Upper lobe of right lung (tissue), 1 donor: ENCODE measurements at regions not wholly inside any gene's neighbourhood (a gene's known extent, or its start where the extent isn't known, plus 50 kb on each side); places are given as distances from the start of the nearest gene placed in this dataset.

Experiments used
- ATAC-seq: fragments of 200-7000 bp; cut with Tn5 transposase; one replicate; pipeline ENCODE4 v1.9.1; 2020; ENCODE audit warnings: mild to moderate bottlenecking, moderate library complexity
- DNase-seq: peaks from one replicate; pipeline ENCODE4 v3.0.0-alpha.2; 2020
- H3K27ac ChIP-seq: fragments of 200-600 bp; one replicate; pipeline ENCODE4 v1.8.0; 2022
- H3K27me3 ChIP-seq: fragments of 200-600 bp; one replicate; pipeline ENCODE4 v1.8.0; 2022; ENCODE audit warnings: mild to moderate bottlenecking
- H3K36me3 ChIP-seq: fragments of 200-600 bp; one replicate; pipeline ENCODE4 v1.8.0; 2022
- H3K4me1 ChIP-seq: fragments of 200-600 bp; one replicate; pipeline ENCODE4 v1.8.0; 2022
- H3K4me3 ChIP-seq: fragments of 200-600 bp; one replicate; pipeline ENCODE4 v1.8.0; 2022; ENCODE audit warnings: mild to moderate bottlenecking
- H3K9me3 ChIP-seq: fragments of 200-600 bp; one replicate; pipeline ENCODE4 v1.8.0; 2022
- intact Hi-C: fragments of 100-400 bp; cut with DNase I; formaldehyde crosslinking; loops from one replicate; pipeline ENCODE4 v1.11.0; 2022
- TF ChIP-seq, protein P1 (sequence below): fragments of 200-600 bp; IDR thresholded peaks from one replicate; pipeline ENCODE4 v1.8.0; 2022; ENCODE audit warnings: antibody characterized with exemption
- donor health status: DM: no; HTN: yes; CAD: no; lungs with severe emphysema.

DNA sequence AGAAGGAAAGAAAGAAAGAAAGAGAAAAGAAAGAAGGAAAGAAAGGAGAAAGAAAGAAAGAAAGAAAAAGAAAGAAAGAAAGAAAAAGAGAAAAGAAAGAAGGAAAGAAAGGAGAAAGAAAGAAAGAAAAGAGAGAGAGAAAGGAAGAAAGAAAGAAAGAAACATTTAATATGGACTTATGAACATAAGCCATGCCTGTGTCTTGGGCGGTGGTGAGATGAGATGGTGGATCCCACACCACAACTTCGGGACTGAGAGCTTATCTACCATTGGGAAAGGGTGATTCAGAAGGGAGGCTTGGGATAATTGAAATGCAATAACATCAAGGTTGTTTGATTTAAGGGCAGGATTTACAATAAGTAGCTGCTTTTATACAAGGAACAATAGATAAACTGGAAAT lies 843.9 kb upstream of the AUTS2 start:
- no peak overlapping the region for H3K4me3 ChIP-seq
- no peaks in the 10 kb centered on the region for H3K36me3 ChIP-seq
- no peak for DNase-seq
- intact Hi-C loops = no loop called here
- TF ChIP-seq, protein P1, sequence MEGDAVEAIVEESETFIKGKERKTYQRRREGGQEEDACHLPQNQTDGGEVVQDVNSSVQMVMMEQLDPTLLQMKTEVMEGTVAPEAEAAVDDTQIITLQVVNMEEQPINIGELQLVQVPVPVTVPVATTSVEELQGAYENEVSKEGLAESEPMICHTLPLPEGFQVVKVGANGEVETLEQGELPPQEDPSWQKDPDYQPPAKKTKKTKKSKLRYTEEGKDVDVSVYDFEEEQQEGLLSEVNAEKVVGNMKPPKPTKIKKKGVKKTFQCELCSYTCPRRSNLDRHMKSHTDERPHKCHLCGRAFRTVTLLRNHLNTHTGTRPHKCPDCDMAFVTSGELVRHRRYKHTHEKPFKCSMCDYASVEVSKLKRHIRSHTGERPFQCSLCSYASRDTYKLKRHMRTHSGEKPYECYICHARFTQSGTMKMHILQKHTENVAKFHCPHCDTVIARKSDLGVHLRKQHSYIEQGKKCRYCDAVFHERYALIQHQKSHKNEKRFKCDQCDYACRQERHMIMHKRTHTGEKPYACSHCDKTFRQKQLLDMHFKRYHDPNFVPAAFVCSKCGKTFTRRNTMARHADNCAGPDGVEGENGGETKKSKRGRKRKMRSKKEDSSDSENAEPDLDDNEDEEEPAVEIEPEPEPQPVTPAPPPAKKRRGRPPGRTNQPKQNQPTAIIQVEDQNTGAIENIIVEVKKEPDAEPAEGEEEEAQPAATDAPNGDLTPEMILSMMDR = no peak
- no peaks in the 10 kb centered on the region for H3K4me1 ChIP-seq
- no peaks in the 10 kb centered on the region for H3K9me3 ChIP-seq
- H3K27ac ChIP-seq = no peak overlapping the region
- no peak for ATAC-seq
- no peaks in the 10 kb centered on the region for H3K27me3 ChIP-seq

DNA sequence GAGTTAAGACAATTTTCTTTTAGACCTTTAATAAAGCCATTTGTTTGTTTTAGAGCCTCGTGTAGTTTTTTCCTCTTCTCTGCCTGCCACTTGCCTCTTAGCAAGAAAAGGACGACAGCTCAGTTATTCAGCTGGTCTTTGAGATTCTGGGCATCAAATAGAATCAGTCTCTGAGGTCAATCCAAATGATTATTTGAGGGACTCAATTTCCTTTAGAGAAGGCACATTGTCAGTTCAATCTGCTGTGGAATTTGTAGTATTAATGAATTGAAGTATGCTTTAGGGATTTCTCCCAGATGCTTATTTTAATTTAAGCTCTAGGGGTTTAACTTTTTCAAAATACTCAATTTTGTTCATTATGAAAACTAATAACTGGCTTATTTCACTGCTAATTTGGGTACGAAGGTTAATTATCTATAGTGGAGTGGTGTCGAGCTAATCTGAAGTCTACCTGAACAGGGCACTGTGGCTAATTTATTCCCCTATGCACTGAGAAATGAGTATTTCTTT lies 841.2 kb upstream of the AUTS2 start:
- no peaks in the 10 kb centered on the region for H3K27me3 ChIP-seq
- H3K4me3 ChIP-seq = no peak overlapping the region
- intact Hi-C loops = no loop called here
- DNase-seq (no peak), ATAC-seq (no peak)
- TF ChIP-seq, protein P1 = no peak
- no peak overlapping the region for H3K27ac ChIP-seq
- H3K4me1 ChIP-seq = no peaks in the 10 kb centered on the region
- H3K9me3 ChIP-seq = no peaks in the 10 kb centered on the region
- no peaks in the 10 kb centered on the region for H3K36me3 ChIP-seq

DNA sequence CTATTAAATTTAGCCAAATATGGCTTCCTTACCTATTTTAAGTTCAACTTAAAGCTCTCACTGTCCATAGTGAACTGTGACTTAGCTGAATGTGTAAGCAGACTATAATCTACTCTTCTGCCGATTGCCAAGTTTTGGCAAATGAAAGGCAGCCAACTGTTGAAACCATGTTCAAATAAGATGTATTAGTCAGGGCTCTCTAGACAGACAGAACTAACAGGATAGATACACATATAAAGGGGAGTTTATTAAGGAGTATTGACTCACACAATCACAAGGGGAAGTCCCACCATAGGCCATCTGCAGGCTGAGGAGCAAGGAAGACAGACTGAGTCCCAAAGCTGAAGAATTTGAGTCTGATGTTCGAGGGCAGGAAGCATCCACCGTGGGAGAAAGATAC lies 837.7 kb upstream of the AUTS2 start:
- H3K9me3 ChIP-seq = no peaks in the 10 kb centered on the region
- H3K36me3 ChIP-seq = no peaks in the 10 kb centered on the region
- DNase-seq = no peak
- TF ChIP-seq, protein P1 = no peak
- H3K27me3 ChIP-seq = no peaks in the 10 kb centered on the region
- H3K27ac ChIP-seq = no peak overlapping the region
- no peaks in the 10 kb centered on the region for H3K4me1 ChIP-seq
- intact Hi-C loops = no loop called here
- no peak overlapping the region for H3K4me3 ChIP-seq
- no peak for ATAC-seq

DNA sequence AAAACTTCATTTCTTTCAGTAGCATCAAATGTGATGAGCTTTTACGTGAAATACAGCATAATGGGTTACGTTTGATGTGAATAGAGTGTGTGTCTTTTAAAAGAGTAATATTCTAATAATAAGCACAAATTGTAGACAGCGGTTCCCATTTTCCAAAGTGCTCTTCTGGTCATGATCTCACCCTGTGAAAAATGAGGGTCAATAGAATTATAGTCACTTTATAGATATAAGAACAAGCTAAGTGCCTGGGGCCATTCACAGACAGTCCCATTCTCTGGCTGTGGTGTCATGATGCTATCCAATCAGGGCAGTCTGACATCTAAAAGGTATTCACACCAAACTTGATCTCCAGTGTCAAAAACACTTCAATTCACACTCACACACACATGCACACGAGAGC lies 830.8 kb upstream of the AUTS2 start:
- Histone ChIP-seq H3K4me3 (no peak overlapping the region), H3K36me3 (no peaks in the 10 kb centered on the region), H3K4me1 (no peaks in the 10 kb centered on the region), H3K9me3 (no peaks in the 10 kb centered on the region), H3K27me3 (no peaks in the 10 kb centered on the region), H3K27ac (no peak overlapping the region)
- ATAC-seq (no peak), DNase-seq (no peak)
- TF ChIP-seq, protein P1 = no peak
- intact Hi-C loops = no loop called here

DNA sequence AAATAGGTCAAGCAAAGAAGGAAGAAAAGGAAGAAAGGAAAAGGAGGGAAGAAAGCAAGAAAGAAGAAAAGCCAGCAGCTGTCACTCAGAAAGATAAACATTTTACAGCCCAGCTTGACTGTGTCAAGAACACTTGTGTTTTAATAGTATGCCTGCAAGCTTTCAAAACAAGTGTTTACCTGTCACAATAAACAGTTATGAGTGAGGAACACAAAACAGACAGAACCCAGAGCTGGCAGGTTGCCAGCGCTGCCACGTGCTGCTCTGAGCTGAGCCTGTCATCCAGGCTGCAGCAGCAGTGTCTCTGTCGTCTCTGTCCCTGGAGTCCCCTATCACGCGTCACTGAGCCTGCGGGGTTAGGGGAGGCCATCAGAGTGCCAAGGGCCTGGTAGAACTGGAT lies 827.6 kb upstream of the AUTS2 start:
- no peak for ATAC-seq
- intact Hi-C loops = no loop called here
- no peaks in the 10 kb centered on the region for H3K4me1 ChIP-seq
- H3K27ac ChIP-seq = no peak overlapping the region
- H3K36me3 ChIP-seq = no peaks in the 10 kb centered on the region
- no peaks in the 10 kb centered on the region for H3K27me3 ChIP-seq
- no peaks in the 10 kb centered on the region for H3K9me3 ChIP-seq
- TF ChIP-seq, protein P1 = no peak
- no peak for DNase-seq
- no peak overlapping the region for H3K4me3 ChIP-seq

DNA sequence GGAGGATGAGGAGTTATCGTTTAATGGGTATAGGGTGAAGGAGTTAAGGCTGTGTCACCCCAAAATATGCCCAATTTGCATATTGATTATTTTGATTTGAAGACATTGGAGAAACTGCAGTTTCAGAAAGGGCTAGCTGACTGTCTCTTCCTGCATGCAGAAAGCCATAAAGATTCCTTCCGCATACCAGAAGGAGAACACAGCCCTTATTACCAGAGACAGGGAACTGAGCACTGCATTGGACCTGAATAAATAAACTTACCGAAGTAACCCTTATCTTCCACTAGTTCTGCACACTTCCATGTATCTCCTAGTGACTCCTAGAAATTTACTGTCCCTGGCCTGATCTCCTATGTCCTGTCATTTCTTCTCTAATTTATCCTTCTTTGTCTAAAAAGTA lies 821.9 kb upstream of the AUTS2 start:
- H3K27ac ChIP-seq = no peak overlapping the region
- H3K27me3 ChIP-seq = no peaks in the 10 kb centered on the region
- intact Hi-C loops = no loop called here
- TF ChIP-seq, protein P1 = no peak
- H3K4me3 ChIP-seq = no peak overlapping the region
- no peak for ATAC-seq
- H3K36me3 ChIP-seq = no peaks in the 10 kb centered on the region
- H3K4me1 ChIP-seq = no peaks in the 10 kb centered on the region
- DNase-seq = no peak
- H3K9me3 ChIP-seq = no peaks in the 10 kb centered on the region
